DOHH2 (cell line): ENCODE measurements at regions not wholly inside any gene's neighbourhood (a gene's known extent, or its start where the extent isn't known, plus 50 kb on each side); places are given as distances from the start of the nearest gene placed in this dataset.

Experiments used
- H3F3A ChIP-seq: fragments of 200-600 bp; sonication (generic), shearing (Covaris generic); 2 replicates; pipeline ENCODE4 v1.6.0; 2016; ENCODE audit warnings: antibody characterized with exemption, mild to moderate bottlenecking; ENCODE audit not compliant: control insufficient read depth, insufficient read depth
- H3K27ac ChIP-seq: fragments of 200-600 bp; sonication (generic); 2 replicates; pipeline ENCODE4 v1.5.1; 2014; ENCODE audit warnings: low read depth, mild to moderate bottlenecking, low read length, moderate library complexity
- H3K27me3 ChIP-seq: fragments of 200-600 bp; sonication (generic); 2 replicates; pipeline ENCODE4 v1.6.1; 2014; ENCODE audit warnings: mild to moderate bottlenecking, low read length, mixed read lengths; ENCODE audit not compliant: control insufficient read depth
- H3K36me3 ChIP-seq: fragments of 200-600 bp; sonication (generic); 2 replicates; pipeline ENCODE4 v1.6.1; 2014; ENCODE audit warnings: mild to moderate bottlenecking, low read length, moderate library complexity, mixed read lengths; ENCODE audit not compliant: control insufficient read depth
- H3K4me1 ChIP-seq: fragments of 200-600 bp; sonication (generic); 2 replicates; pipeline ENCODE4 v1.6.1; 2014; ENCODE audit warnings: mild to moderate bottlenecking, low read length, mixed read lengths; ENCODE audit not compliant: control insufficient read depth
- H3K4me2 ChIP-seq: fragments of 200-600 bp; sonication (generic); 2 replicates; pipeline ENCODE4 v1.6.0; 2014; ENCODE audit warnings: mild to moderate bottlenecking, low read length, moderate library complexity
- H3K4me3 ChIP-seq: fragments of 200-600 bp; sonication (generic); 2 replicates; pipeline ENCODE4 v1.5.1; 2014; ENCODE audit warnings: mild to moderate bottlenecking, low read length, mixed read lengths
- H3K79me2 ChIP-seq: fragments of 200-600 bp; sonication (generic); 2 replicates; pipeline ENCODE4 v1.6.1; 2014; ENCODE audit warnings: mild to moderate bottlenecking, low read length, mixed read lengths; ENCODE audit not compliant: control insufficient read depth
- H3K9me2 ChIP-seq: fragments of 200-600 bp; sonication (generic); replicated peaks from 2 replicates; pipeline ENCODE4 v1.6.1; 2014; ENCODE audit warnings: mild to moderate bottlenecking, low read length, mixed read lengths; ENCODE audit not compliant: control insufficient read depth
- H3K9me3 ChIP-seq: fragments of 200-600 bp; sonication (generic); 2 replicates; pipeline ENCODE4 v1.6.1; 2014; ENCODE audit warnings: antibody characterized with exemption, low read length, mixed read lengths; ENCODE audit not compliant: control insufficient read depth, insufficient read depth
- H4K20me1 ChIP-seq: fragments of 200-600 bp; sonication (generic); 2 replicates; pipeline ENCODE4 v1.6.0; 2014; ENCODE audit warnings: low read depth, mild to moderate bottlenecking, antibody characterized with exemption, low read length, moderate library complexity; ENCODE audit not compliant: control insufficient read depth, insufficient read depth
- EZH2phosphoT487 ChIP-seq: fragments of 200-600 bp; sonication (generic); IDR thresholded peaks from 2 replicates; pipeline ENCODE4 v1.6.1; 2017; ENCODE audit warnings: borderline replicate concordance, mild to moderate bottlenecking, antibody characterized with exemption, low read length, moderate library complexity, mixed read lengths
- TF ChIP-seq, protein P1 (sequence below): fragments of 200-600 bp; sonication (generic); IDR thresholded peaks from one replicate; pipeline ENCODE4 v1.5.1; 2014; ENCODE audit warnings: antibody characterized with exemption, mild to moderate bottlenecking, low read depth, low read length; ENCODE audit not compliant: poor library complexity, severe bottlenecking

DNA sequence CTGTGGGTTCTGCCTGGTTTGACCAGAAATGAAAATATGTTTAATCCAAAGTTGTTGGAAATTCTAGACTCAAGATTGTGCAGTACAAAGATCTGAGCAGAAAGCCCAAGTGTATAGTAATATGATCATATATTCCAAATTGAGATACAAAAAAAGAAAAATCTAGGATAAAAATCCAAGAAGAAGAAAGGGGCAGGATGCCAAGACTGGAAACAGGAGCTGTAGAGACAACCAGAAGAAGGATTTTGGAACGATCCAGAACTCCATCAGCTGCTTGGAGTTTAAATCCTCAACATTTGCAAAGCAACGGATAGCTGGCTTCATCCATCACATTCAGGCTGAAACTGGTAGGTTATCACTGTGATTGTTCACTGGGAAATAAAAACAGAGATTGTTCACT lies 333.6 kb upstream of the UBE2E3 start:
- no peaks in the 10 kb centered on the region for H3K9me3 ChIP-seq
- H3K36me3 ChIP-seq, result no peaks in the 10 kb centered on the region
- no peaks in the 10 kb centered on the region for H3K9me2 ChIP-seq
- H3K4me1 ChIP-seq, result no peaks in the 10 kb centered on the region
- H4K20me1 ChIP-seq, result no peaks in the 10 kb centered on the region
- TF ChIP-seq, protein P1, sequence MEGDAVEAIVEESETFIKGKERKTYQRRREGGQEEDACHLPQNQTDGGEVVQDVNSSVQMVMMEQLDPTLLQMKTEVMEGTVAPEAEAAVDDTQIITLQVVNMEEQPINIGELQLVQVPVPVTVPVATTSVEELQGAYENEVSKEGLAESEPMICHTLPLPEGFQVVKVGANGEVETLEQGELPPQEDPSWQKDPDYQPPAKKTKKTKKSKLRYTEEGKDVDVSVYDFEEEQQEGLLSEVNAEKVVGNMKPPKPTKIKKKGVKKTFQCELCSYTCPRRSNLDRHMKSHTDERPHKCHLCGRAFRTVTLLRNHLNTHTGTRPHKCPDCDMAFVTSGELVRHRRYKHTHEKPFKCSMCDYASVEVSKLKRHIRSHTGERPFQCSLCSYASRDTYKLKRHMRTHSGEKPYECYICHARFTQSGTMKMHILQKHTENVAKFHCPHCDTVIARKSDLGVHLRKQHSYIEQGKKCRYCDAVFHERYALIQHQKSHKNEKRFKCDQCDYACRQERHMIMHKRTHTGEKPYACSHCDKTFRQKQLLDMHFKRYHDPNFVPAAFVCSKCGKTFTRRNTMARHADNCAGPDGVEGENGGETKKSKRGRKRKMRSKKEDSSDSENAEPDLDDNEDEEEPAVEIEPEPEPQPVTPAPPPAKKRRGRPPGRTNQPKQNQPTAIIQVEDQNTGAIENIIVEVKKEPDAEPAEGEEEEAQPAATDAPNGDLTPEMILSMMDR, result no peak
- no peaks in the 10 kb centered on the region for H3K79me2 ChIP-seq
- no peak overlapping the region for H3K27ac ChIP-seq
- H3K4me2 ChIP-seq, result no peak overlapping the region
- H3K27me3 ChIP-seq, result no peaks in the 10 kb centered on the region
- no peaks in the 10 kb centered on the region for H3F3A ChIP-seq
- no peak overlapping the region for H3K4me3 ChIP-seq

DNA sequence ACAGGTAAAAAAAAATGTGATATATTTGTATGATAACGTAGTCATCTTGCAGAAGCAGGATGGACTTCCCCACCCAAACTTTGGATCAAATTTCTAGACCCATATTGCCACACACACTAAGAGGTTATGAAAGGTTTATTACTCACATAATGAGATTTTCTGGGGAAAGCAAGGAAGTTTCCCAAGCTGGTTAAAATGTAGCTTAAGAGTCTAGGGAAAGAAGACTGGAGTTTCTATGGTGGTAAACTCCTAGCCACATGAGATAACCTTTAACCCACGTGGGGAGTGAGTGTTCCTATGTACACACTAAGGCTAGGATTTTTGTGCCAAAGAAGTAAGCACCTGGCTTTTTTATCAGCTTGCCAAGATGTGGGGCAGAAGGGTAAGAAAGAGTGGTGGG lies 335.7 kb upstream of the UBE2E3 start:
- H3K4me3 ChIP-seq, result no peak overlapping the region
- H3K36me3 ChIP-seq, result no peaks in the 10 kb centered on the region
- no peaks in the 10 kb centered on the region for H3K4me1 ChIP-seq
- H3K27me3 ChIP-seq, result no peaks in the 10 kb centered on the region
- TF ChIP-seq, protein P1, result no peak
- TF ChIP-seq EZH2phosphoT487, result no peak
- no peaks in the 10 kb centered on the region for H4K20me1 ChIP-seq
- H3K9me2 ChIP-seq, result no peaks in the 10 kb centered on the region
- no peaks in the 10 kb centered on the region for H3K79me2 ChIP-seq
- no peak overlapping the region for H3K27ac ChIP-seq
- H3K9me3 ChIP-seq, result no peaks in the 10 kb centered on the region
- no peak overlapping the region for H3K4me2 ChIP-seq
- H3F3A ChIP-seq, result no peaks in the 10 kb centered on the region

DNA sequence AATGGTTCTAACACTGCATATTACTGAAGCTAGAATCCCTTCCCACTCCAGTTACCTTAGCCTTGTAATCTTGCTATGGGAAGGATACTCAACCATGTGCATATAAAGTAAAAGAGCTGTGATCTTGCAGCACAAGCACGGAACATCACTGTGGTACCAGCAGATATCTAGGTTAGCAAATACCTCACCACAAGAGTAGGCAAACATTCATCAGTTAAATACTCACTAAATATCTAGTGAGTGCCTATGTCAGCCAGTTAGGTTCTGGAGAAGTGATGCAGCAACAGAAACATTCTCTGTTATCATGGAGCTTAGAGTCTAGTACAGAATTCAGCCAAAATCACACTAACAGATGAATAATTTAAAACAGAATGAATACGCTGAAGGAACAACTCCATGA lies 349.6 kb upstream of the UBE2E3 start:
- Histone ChIP-seq H3K4me2 (no peak overlapping the region), H3K4me3 (no peak overlapping the region)
- TF ChIP-seq, protein P1, result no peak
- no peak for TF ChIP-seq EZH2phosphoT487

More for the DNA sequence above, 349.6 kb upstream of the UBE2E3 start:
- no peaks in the 10 kb centered on the region for H3K4me1 ChIP-seq
- no peaks in the 10 kb centered on the region for H3K9me3 ChIP-seq
- no peaks in the 10 kb centered on the region for H3K9me2 ChIP-seq
- no peaks in the 10 kb centered on the region for H3K79me2 ChIP-seq
- H3F3A ChIP-seq, result no peaks in the 10 kb centered on the region
- H4K20me1 ChIP-seq, result no peaks in the 10 kb centered on the region
- no peaks in the 10 kb centered on the region for H3K27me3 ChIP-seq
- no peak overlapping the region for H3K27ac ChIP-seq
- H3K36me3 ChIP-seq, result no peaks in the 10 kb centered on the region
